ENCODE measurements at regions not wholly inside any gene's neighbourhood (a gene's known extent, or its start where the extent isn't known, plus 50 kb on each side); places are given as distances from the start of the nearest gene placed in this dataset.

DNA sequence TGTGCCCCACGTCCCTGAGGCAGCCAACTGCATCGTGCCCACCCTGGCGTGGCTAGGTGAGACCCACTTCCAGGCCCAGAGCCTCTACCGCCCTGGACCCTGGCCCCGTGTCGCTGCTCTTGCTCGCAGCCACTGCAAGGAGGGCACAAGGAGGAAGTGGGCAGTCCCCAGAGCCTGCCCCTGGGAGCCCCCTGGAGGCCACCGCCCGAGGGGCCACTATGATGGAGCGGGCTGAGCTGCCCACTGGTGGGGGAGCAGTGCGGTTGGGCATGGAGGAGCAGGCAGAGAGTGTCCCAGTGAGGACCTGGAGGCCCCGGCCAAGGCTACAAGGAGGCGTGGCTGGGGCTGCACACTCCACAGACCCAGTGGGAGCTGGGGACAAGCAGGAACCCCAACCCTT, 323.6 kb downstream of the PCNX1 start:
- no peak for TF ChIP-seq POLR2AphosphoS5 (IDR thresholded peaks at IDR 0.05)
- TF ChIP-seq, protein P1, sequence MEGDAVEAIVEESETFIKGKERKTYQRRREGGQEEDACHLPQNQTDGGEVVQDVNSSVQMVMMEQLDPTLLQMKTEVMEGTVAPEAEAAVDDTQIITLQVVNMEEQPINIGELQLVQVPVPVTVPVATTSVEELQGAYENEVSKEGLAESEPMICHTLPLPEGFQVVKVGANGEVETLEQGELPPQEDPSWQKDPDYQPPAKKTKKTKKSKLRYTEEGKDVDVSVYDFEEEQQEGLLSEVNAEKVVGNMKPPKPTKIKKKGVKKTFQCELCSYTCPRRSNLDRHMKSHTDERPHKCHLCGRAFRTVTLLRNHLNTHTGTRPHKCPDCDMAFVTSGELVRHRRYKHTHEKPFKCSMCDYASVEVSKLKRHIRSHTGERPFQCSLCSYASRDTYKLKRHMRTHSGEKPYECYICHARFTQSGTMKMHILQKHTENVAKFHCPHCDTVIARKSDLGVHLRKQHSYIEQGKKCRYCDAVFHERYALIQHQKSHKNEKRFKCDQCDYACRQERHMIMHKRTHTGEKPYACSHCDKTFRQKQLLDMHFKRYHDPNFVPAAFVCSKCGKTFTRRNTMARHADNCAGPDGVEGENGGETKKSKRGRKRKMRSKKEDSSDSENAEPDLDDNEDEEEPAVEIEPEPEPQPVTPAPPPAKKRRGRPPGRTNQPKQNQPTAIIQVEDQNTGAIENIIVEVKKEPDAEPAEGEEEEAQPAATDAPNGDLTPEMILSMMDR (IDR thresholded peaks at IDR 0.05) = no peak

Measured in transverse colon (tissue), 4 donors.